ENCODE measurements at regions not wholly inside any gene's neighbourhood (a gene's known extent, or its start where the extent isn't known, plus 50 kb on each side); places are given as distances from the start of the nearest gene placed in this dataset.

DNA sequence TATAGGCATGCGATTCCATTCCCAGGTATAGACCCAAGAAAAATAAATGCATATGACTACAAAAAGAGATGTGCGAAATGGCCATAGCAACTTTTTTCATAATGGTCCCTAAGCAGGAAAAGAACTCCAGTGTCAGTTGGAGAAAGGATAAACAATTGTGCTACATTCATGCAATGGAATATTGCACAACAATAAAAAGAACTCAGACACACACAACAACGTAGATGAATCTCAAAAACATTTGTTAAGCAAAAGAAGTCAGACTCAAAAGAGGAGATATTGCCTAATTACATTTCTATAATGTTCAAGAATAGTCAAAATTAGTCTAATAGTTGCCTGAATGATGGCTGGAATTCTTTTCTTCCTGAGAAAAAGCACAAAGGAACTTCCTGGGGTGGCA is 141.1 kb upstream of the GLI3 start:
- H3K27me3 ChIP-seq = no peaks in the 10 kb centered on the region
- intact Hi-C loops (cut with DNase I) = no loop called here
- TF ChIP-seq, protein P1, sequence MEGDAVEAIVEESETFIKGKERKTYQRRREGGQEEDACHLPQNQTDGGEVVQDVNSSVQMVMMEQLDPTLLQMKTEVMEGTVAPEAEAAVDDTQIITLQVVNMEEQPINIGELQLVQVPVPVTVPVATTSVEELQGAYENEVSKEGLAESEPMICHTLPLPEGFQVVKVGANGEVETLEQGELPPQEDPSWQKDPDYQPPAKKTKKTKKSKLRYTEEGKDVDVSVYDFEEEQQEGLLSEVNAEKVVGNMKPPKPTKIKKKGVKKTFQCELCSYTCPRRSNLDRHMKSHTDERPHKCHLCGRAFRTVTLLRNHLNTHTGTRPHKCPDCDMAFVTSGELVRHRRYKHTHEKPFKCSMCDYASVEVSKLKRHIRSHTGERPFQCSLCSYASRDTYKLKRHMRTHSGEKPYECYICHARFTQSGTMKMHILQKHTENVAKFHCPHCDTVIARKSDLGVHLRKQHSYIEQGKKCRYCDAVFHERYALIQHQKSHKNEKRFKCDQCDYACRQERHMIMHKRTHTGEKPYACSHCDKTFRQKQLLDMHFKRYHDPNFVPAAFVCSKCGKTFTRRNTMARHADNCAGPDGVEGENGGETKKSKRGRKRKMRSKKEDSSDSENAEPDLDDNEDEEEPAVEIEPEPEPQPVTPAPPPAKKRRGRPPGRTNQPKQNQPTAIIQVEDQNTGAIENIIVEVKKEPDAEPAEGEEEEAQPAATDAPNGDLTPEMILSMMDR (IDR thresholded peaks at IDR 0.05) = no peak

DNA sequence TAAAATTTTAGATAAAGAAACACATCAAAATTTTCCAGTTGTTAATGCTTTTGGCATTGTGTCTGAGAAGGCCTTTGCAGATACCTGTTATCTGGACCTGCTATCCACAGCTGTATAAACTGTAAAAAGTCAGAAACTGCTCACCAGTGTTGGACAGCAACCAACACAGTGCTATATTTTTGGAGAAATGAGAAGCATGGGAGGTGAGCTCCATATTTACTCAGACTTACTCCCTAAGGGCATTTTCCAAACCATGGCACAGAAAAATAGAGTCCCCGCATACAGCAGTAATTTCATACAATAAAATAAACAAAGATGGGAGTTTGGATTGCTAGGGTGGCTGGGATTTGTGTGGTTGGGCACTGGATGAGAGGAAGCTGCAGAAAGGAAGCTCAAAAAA is 136.3 kb upstream of the GLI3 start:
- no peak overlapping the region for H3K27ac ChIP-seq
- H3K36me3 ChIP-seq = no peaks in the 10 kb centered on the region
- TF ChIP-seq, protein P1 (IDR thresholded peaks at IDR 0.05) = no peak
- intact Hi-C loops (cut with DNase I) = no loop called here
- H3K4me1 ChIP-seq = no peaks in the 10 kb centered on the region
- H3K9ac ChIP-seq (ENCODE audit: low read depth in 2 of 2, low read length in 2 of 2) = no peak overlapping the region
- H3K4me3 ChIP-seq = no peak overlapping the region
- no peaks in the 10 kb centered on the region for H3K27me3 ChIP-seq
- H3K9me3 ChIP-seq = no peaks in the 10 kb centered on the region
- DNase-seq = no peak

More for the DNA sequence above, 141.1 kb upstream of the GLI3 start:
- no peaks in the 10 kb centered on the region for H3K4me1 ChIP-seq
- H3K4me3 ChIP-seq = no peak overlapping the region
- H3K9me3 ChIP-seq = no peaks in the 10 kb centered on the region
- no peaks in the 10 kb centered on the region for H3K36me3 ChIP-seq
- H3K9ac ChIP-seq (ENCODE audit: low read depth in 2 of 2, low read length in 2 of 2) = no peak overlapping the region
- no peak overlapping the region for H3K27ac ChIP-seq
- no peak for DNase-seq

DNA sequence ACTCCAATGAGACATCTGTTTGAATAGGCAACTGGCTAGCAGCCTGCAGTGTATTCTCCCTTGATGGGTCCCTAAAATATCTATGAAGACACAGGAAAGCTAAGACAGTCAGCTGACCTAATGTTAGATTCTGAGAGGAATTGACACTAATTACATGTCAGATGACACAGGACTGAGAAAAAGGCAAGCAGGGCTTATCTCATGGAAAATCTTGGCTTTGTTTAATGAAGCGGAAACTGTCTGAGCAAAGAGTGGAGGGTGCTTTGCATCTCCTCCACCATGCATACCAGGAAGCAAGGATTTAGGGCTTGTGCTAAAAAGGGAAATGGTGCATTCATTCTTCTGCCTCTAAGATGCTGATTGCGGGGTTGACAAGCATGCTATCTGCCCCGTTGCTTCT is 135.5 kb upstream of the GLI3 start:
- DNase-seq = no peak
- Histone ChIP-seq H3K9me3 (no peaks in the 10 kb centered on the region), H3K36me3 (no peaks in the 10 kb centered on the region), H3K9ac (ENCODE audit: low read depth in 2 of 2, low read length in 2 of 2) (no peak overlapping the region), H3K4me3 (no peak overlapping the region), H3K4me1 (no peaks in the 10 kb centered on the region), H3K27me3 (no peaks in the 10 kb centered on the region), H3K27ac (no peak overlapping the region)
- TF ChIP-seq, protein P1 (IDR thresholded peaks at IDR 0.05) = no peak
- intact Hi-C loops (cut with DNase I) = no loop called here

DNA sequence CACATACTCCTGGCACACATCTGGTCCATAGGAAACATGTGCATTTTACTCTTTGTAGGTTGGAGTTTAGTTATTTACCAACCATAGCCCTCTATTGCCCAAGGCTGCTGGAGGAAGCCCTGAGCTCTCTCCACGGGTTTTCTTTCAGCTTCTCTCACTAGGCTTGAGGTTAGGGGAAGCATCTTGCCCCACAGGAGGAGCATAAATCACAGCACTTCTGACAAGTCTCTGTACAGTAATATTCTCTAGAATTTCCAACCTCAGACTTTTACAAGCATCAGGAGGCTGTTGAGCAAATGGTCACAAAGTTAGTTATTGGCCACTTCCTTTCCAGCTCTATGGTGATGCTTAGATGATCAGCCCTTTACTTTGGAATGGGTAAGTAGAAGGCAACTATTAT is 122.9 kb upstream of the GLI3 start:
- H3K27me3 ChIP-seq = no peaks in the 10 kb centered on the region
- no peaks in the 10 kb centered on the region for H3K9me3 ChIP-seq
- no peak overlapping the region for H3K27ac ChIP-seq
- no peak overlapping the region for H3K9ac ChIP-seq (ENCODE audit: low read depth in 2 of 2, low read length in 2 of 2)
- no peak for DNase-seq
- H3K36me3 ChIP-seq = no peaks in the 10 kb centered on the region
- TF ChIP-seq, protein P1 (IDR thresholded peaks at IDR 0.05) = no peak
- no peaks in the 10 kb centered on the region for H3K4me1 ChIP-seq
- intact Hi-C loops (cut with DNase I) = no loop called here
- no peak overlapping the region for H3K4me3 ChIP-seq

DNA sequence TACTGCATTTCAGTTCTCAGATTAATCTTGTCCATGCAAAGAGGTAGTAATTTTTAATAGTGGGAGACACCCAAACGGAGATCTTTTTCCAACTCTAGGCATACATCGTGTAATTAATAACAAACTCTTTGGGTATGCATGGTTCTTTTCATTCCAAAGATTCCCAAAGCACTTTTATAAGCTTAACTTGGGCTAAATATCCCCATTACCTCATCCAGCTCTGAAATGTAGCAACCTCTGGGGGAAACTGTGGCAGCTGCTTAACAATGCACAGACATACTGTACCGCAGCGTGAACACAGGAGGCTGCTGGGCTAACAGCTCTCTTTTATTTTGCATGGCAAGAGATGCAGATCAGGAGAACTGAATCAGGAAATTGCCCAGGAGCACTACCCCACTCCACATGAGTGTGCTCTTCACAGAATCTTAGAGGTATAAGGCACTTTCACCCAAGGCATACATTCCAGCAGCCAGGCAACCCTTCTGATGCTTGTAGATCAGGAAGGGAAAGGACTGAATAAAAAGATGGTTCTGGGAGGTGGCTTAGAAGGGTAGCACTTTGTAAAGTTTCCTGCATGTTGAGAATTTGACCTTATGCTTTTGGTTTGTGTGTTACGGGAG is 114.4 kb upstream of the GLI3 start:
- no peak overlapping the region for H3K4me3 ChIP-seq
- no peaks in the 10 kb centered on the region for H3K27me3 ChIP-seq
- TF ChIP-seq, protein P1 (IDR thresholded peaks at IDR 0.05) = no peak
- no peak overlapping the region for H3K9ac ChIP-seq (ENCODE audit: low read depth in 2 of 2, low read length in 2 of 2)
- H3K9me3 ChIP-seq = no peaks in the 10 kb centered on the region
- no peaks in the 10 kb centered on the region for H3K36me3 ChIP-seq
- no peak for DNase-seq
- intact Hi-C loops (cut with DNase I) = no loop called here
- no peak overlapping the region for H3K27ac ChIP-seq
- no peaks in the 10 kb centered on the region for H3K4me1 ChIP-seq

Measured in colonic mucosa (tissue), 4 donors.